Mucosa of rectum (tissue), 2 donors: ENCODE measurements at regions not wholly inside any gene's neighbourhood (a gene's known extent, or its start where the extent isn't known, plus 50 kb on each side); places are given as distances from the start of the nearest gene placed in this dataset.

ENCODE experiments used
- H3K27ac ChIP-seq, 2 donors: one replicate each; pipeline ENCODE4 v1.7.0; 2013; ENCODE audit warnings: inconsistent platforms in 2 of 2, low read depth in 2 of 2, low read length in 2 of 2
- H3K27me3 ChIP-seq, 2 donors: one replicate each; pipeline ENCODE4 v1.7.0; 2013; ENCODE audit warnings: low read length in 2 of 2; ENCODE audit not compliant: control insufficient read depth in 2 of 2, insufficient read depth in 2 of 2
- H3K36me3 ChIP-seq, 2 donors: one replicate each; pipeline ENCODE4 v1.7.0; 2013; ENCODE audit warnings: low read length in 2 of 2; ENCODE audit not compliant: control insufficient read depth in 2 of 2, insufficient read depth in 2 of 2
- H3K4me1 ChIP-seq, 2 donors: one replicate each; pipeline ENCODE4 v1.7.0; 2013; ENCODE audit warnings: low read length in 2 of 2, mild to moderate bottlenecking in 1 of 2; ENCODE audit not compliant: control insufficient read depth in 2 of 2, insufficient read depth in 2 of 2
- H3K4me3 ChIP-seq, 2 donors: one replicate each; pipeline ENCODE4 v1.7.0; 2013; ENCODE audit warnings: low read length in 2 of 2
- H3K9ac ChIP-seq, 2 donors: one replicate each; pipeline ENCODE4 v1.7.0; 2013; ENCODE audit warnings: low read length in 2 of 2, low read depth in 1 of 2, mild to moderate bottlenecking in 1 of 2
- H3K9me3 ChIP-seq, 2 donors: one replicate each; pipeline ENCODE4 v1.7.0; 2013; ENCODE audit warnings: low read length in 2 of 2; ENCODE audit not compliant: control insufficient read depth in 2 of 2
- donor health status: healthy.
- donor health status: Normal muscosa, but diverticular disease.

GRCh38 chr4:11166034-11166433, 262.7 kb downstream of the HS3ST1 start:
- Histone ChIP-seq H3K36me3 (no peaks in the 10 kb centered on the region), H3K27ac (no peak overlapping the region), H3K9ac (no peak overlapping the region), H3K4me3 (no peak overlapping the region), H3K9me3 (no peaks in the 10 kb centered on the region), H3K27me3 (no peaks in the 10 kb centered on the region), H3K4me1 (no peaks in the 10 kb centered on the region)

GRCh38 chr4:11165052-11165451, 263.6 kb downstream of the HS3ST1 start:
- no peaks in the 10 kb centered on the region for H3K9me3 ChIP-seq
- H3K4me1 ChIP-seq: no peaks in the 10 kb centered on the region
- H3K9ac ChIP-seq: no peak overlapping the region
- no peaks in the 10 kb centered on the region for H3K27me3 ChIP-seq
- H3K36me3 ChIP-seq: no peaks in the 10 kb centered on the region
- no peak overlapping the region for H3K4me3 ChIP-seq
- H3K27ac ChIP-seq: no peak overlapping the region

- no peaks in the 10 kb centered on the region for H3K36me3 ChIP-seq
- no peak overlapping the region for H3K4me3 ChIP-seq
- H3K4me1 ChIP-seq: no peaks in the 10 kb centered on the region
- no peak overlapping the region for H3K27ac ChIP-seq
- H3K27me3 ChIP-seq: no peaks in the 10 kb centered on the region
- H3K9ac ChIP-seq: no peak overlapping the region
- H3K9me3 ChIP-seq: no peaks in the 10 kb centered on the region
Measured at GRCh38 chr4:11160288-11160687, 268.4 kb downstream of the HS3ST1 start.

- no peaks in the 10 kb centered on the region for H3K27me3 ChIP-seq
- H3K9me3 ChIP-seq: no peaks in the 10 kb centered on the region
- no peaks in the 10 kb centered on the region for H3K36me3 ChIP-seq
- H3K27ac ChIP-seq: no peak overlapping the region
- H3K4me3 ChIP-seq: no peak overlapping the region
- H3K9ac ChIP-seq: no peak overlapping the region
- no peaks in the 10 kb centered on the region for H3K4me1 ChIP-seq
Measured at GRCh38 chr4:11158971-11159370, 269.7 kb downstream of the HS3ST1 start.

- Histone ChIP-seq H3K27ac (no peak overlapping the region), H3K27me3 (no peaks in the 10 kb centered on the region), H3K4me1 (peaks cover 0 to 7% of the 10 kb centered on the region in 2 donors), H3K36me3 (no peaks in the 10 kb centered on the region), H3K9me3 (no peaks in the 10 kb centered on the region), H3K4me3 (no peak overlapping the region), H3K9ac (no peak overlapping the region)
Measured at GRCh38 chr4:11155208-11155867, 273.4 kb downstream of the HS3ST1 start.

GRCh38 chr4:11153171-11153750, 275.4 kb downstream of the HS3ST1 start:
- peaks cover 0 to 7% of the 10 kb centered on the region in 2 donors for H3K4me1 ChIP-seq
- no peaks in the 10 kb centered on the region for H3K27me3 ChIP-seq
- no peak overlapping the region for H3K9ac ChIP-seq
- H3K36me3 ChIP-seq: no peaks in the 10 kb centered on the region
- H3K4me3 ChIP-seq: no peak overlapping the region
- H3K9me3 ChIP-seq: no peaks in the 10 kb centered on the region
- H3K27ac ChIP-seq: no peak overlapping the region

GRCh38 chr4:11152684-11153083, 276.0 kb downstream of the HS3ST1 start:
- H3K36me3 ChIP-seq: no peaks in the 10 kb centered on the region
- H3K27ac ChIP-seq: no peak overlapping the region
- no peak overlapping the region for H3K9ac ChIP-seq
- H3K27me3 ChIP-seq: no peaks in the 10 kb centered on the region
- peaks cover 0 to 7% of the 10 kb centered on the region in 2 donors for H3K4me1 ChIP-seq
- no peak overlapping the region for H3K4me3 ChIP-seq
- H3K9me3 ChIP-seq: no peaks in the 10 kb centered on the region

- Histone ChIP-seq H3K27me3 (no peaks in the 10 kb centered on the region), H3K27ac (no peak overlapping the region), H3K4me3 (no peak overlapping the region), H3K9ac (peak overlapping the region in 1 of 2 donors; percentile 2), H3K36me3 (no peaks in the 10 kb centered on the region), H3K9me3 (no peaks in the 10 kb centered on the region), H3K4me1 (peaks cover 0 to 7% of the 10 kb centered on the region in 2 donors)
Measured at GRCh38 chr4:11151500-11151899, 277.2 kb downstream of the HS3ST1 start.

- Histone ChIP-seq H3K4me1 (peaks cover 0 to 7% of the 10 kb centered on the region in 2 donors), H3K27ac (no peak overlapping the region), H3K27me3 (no peaks in the 10 kb centered on the region), H3K36me3 (no peaks in the 10 kb centered on the region), H3K9ac (no peak overlapping the region), H3K9me3 (no peaks in the 10 kb centered on the region), H3K4me3 (no peak overlapping the region)
Measured at GRCh38 chr4:11149612-11150259, 279.0 kb downstream of the HS3ST1 start.

- Histone ChIP-seq H3K27me3 (no peaks in the 10 kb centered on the region), H3K4me1 (no peaks in the 10 kb centered on the region), H3K9me3 (no peaks in the 10 kb centered on the region), H3K9ac (no peak overlapping the region), H3K4me3 (no peak overlapping the region), H3K27ac (no peak overlapping the region), H3K36me3 (no peaks in the 10 kb centered on the region)
Measured at GRCh38 chr4:11139871-11140270, 288.8 kb downstream of the HS3ST1 start.
